ENCODE measurements at regions not wholly inside any gene's neighbourhood (a gene's known extent, or its start where the extent isn't known, plus 50 kb on each side); places are given as distances from the start of the nearest gene placed in this dataset.

- TF ChIP-seq CTCF (IDR thresholded peaks at IDR 0.05; ENCODE audit: low read depth, low read length), result no peak
- H3K4me3 ChIP-seq (ENCODE audit: low read depth, low read length), result no peak overlapping the region
These were observed 1208.1 kb downstream of the LRFN5 start for GRCh38 chr14:42814817-42815216.

GRCh38 chr14:42806909-42807315 lies 1200.2 kb downstream of the LRFN5 start:
- no peak overlapping the region for H3K4me3 ChIP-seq (ENCODE audit: low read depth, low read length)
- TF ChIP-seq CTCF (IDR thresholded peaks at IDR 0.05; ENCODE audit: low read depth, low read length), result no peak

GRCh38 chr14:42804141-42804540 lies 1197.5 kb downstream of the LRFN5 start:
- no peak for TF ChIP-seq CTCF (IDR thresholded peaks at IDR 0.05; ENCODE audit: low read depth, low read length)
- H3K4me3 ChIP-seq (ENCODE audit: low read depth, low read length), result no peak overlapping the region

- TF ChIP-seq CTCF (IDR thresholded peaks at IDR 0.05; ENCODE audit: low read depth, low read length), result no peak
- no peak overlapping the region for H3K4me3 ChIP-seq (ENCODE audit: low read depth, low read length)
These were observed 1195.7 kb downstream of the LRFN5 start for GRCh38 chr14:42802346-42802745.

GRCh38 chr14:42792166-42792565 lies 1185.5 kb downstream of the LRFN5 start:
- no peak for TF ChIP-seq CTCF (IDR thresholded peaks at IDR 0.05; ENCODE audit: low read depth, low read length)
- no peak overlapping the region for H3K4me3 ChIP-seq (ENCODE audit: low read depth, low read length)

- H3K4me3 ChIP-seq (ENCODE audit: low read depth, low read length), result no peak overlapping the region
- TF ChIP-seq CTCF (IDR thresholded peaks at IDR 0.05; ENCODE audit: low read depth, low read length), result no peak
These were observed 1176.1 kb downstream of the LRFN5 start for GRCh38 chr14:42782754-42783153.

GRCh38 chr14:42778984-42779383 lies 1172.3 kb downstream of the LRFN5 start:
- H3K4me3 ChIP-seq (ENCODE audit: low read depth, low read length), result no peak overlapping the region
- no peak for TF ChIP-seq CTCF (IDR thresholded peaks at IDR 0.05; ENCODE audit: low read depth, low read length)

All from WI38 (cell line).